ENCODE measurements at regions not wholly inside any gene's neighbourhood (a gene's known extent, or its start where the extent isn't known, plus 50 kb on each side); places are given as distances from the start of the nearest gene placed in this dataset.

DNA sequence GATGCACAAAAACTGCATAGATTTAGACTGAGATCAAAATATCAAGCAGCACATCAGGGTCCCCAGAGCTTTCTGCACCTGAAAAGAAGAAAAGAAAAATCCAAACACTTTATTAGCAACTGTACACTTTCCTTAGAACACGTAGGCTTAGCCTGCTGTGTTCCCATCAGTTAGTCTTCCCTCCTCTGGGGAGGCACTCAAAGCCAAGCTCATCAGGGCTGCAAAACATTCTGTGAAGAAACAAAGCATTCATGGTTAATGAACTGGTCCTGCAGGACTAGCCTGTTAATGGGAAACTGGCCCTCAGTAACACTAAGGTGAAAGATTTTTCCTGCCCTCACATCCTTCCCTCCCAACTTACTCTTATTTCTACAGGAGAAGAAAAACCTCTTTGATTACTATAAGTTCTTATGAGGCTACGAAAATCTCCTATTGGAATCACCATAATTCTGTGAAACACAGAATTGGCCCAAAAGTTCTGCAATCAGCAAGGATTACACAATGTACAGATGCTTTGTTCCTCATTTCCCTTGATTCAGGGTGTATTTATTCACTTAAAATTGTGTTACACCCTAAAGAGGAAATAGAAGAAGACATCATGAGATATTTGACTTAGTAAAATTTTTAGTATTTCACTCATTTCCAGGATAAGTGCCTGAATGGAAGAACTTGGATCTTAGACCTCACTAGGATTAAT, 901.0 kb upstream of the MAP3K7 start:
- no peak for DNase-seq

DNA sequence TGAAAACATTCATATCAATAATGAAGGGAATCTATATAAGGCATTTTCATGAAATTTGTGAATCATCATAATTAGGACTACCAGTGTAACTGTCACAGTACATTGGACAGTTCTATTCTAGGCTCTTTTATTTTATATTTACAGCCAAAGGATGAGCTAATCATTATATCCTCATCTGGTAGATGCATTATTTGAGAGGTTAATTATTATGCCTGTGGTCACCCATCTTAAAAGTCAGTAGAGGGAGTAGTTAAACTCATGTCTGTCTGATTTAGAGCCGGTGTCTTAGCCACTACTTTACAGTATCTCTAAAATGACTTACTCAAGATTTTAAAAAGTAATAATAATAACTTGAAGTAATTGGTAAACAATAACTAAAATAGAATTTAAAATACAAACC, 899.3 kb upstream of the MAP3K7 start:
- no peak for DNase-seq

DNA sequence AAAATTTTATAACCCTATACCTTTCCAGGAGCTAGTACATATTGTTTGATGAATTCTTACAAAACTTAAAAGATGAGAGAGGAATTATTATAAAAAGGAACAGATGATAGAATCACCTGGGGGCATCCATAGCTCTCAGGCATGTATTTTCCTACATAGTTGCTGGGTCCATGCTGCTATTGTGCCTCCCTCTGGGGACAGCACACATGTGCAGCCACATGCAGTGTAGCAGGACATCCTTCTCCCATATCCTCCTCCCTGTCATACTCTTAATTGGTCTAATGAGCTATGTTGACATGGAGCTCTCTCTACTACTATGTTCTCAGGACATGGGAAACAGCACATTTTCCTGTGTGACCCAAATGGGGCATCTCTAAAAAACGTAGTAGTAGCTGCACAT, 898.2 kb upstream of the MAP3K7 start:
- DNase-seq: no peak

DNA sequence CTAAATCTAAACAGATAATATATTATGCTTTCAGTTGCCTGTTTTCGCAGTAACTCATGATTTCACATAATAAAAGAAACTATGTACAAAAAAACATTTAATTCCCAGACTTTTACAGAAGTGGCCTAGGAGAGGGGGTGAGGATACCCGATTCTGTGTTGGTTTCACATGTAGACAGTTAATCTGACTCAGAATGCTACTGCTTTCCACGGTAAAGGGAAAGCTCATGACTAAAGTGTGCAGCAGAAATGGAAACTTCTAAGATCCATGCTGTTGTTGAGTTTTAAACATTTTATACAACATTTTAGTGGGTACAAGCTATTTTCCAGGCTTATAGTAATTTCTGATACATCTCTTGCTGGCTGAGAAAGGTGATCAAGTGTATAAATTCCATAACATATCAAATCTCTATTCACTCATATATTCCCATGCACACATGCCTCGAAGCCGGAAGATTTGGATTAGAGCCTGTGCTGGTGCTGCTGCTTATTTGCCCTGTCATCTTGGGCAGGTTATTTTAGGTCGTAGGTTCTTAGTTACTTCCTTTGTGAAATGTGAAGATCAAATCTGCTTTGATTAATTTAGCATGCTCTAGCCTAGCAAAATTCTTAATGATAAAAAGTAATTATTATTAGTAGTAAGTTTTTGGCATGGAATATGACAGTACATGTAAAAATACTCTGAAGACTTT, 896.7 kb upstream of the MAP3K7 start:
- no peak for DNase-seq

DNA sequence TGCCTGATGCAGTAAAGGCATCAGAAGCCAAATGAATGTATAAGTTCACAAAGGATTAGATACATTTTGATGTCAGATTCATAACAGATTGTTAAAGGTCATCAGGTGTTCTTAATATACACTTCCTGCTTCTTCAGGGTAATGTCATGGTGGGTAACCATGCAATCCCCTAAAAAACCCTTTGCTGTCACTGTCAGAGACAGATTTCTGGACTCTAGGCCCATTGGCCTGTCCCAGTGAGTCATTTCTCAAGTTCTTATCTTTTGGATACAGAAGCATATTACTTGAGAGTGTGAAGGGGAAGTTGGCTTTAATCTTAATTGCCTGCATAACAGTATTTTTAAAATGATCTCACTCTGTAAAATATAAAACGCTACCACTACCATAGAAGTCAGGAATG, 895.6 kb upstream of the MAP3K7 start:
- no peak for DNase-seq

DNA sequence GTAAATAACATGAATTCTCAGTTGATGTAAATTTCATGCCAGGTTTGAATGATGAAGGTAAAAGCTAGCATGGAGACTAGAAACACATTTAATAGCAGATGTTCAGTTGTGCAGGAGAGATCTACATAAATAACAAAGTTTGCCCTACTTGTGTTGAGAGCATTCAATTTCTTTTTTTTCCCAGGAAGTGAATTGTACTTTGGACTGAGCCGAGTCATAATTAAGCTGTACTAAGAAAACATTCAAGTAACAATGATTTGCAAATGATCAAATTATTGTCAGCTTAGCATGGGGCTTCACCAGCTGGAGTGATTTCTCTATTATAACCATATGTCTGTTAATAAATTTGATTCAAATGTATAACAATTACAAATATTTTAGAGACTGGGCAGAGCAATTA, 893.5 kb upstream of the MAP3K7 start:
- DNase-seq: no peak

DNA sequence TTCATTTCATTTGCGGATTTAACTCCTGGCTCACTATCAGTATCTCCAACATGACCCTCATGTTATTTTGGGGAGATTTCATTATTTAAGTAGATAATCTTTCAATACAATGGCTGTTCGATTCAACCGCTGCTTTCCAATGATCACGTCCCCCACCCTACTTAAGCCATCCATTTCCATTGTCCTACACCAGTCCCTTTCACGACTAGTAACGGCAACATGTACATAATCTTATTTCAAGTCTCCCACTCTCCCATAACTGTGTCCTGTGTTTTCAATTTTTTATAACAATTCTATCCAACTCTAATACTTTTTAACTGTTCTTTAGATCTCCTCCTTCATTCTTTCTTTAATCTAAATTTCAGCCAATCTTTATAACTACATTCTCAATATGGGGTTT, 890.8 kb upstream of the MAP3K7 start:
- no peak for DNase-seq

DNA sequence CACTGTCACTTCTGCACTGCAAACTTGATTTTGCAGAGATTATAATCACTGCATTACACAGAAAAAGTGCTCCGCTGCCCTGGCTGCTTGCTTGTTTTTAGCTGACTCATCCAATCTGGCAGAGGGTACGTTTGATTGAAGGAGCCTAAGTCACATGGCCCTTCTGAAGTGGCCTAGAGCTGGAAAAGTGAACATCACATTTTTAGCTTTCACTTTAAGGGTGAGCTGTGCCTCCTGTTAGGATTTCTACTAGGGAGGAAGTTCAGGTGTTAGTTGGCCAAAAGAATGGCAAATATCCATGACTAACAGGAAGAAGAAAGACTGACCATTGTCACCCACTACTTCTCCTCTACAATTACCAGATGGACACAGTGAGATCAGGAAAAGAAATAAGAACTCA, 889.1 kb upstream of the MAP3K7 start:
- no peak for DNase-seq

DNA sequence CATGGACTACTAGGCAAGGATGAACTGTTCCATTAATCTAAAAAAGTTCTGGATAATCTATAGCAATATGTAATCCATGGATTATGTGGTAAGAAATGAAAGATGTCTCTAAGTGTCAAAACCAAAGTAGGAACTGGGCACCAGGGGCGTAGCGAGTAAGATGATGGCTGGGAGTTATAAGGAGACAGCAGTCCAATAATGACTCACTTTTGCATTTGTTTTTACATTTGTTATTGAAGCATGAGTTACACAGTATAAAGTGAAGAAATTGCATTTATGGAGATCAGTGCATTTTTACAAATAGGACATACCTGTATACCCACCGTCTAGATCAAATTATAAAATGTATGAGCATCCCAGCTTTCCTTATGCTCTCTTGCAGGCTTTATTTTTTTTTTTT, 878.5 kb upstream of the MAP3K7 start:
- DNase-seq: no peak

DNA sequence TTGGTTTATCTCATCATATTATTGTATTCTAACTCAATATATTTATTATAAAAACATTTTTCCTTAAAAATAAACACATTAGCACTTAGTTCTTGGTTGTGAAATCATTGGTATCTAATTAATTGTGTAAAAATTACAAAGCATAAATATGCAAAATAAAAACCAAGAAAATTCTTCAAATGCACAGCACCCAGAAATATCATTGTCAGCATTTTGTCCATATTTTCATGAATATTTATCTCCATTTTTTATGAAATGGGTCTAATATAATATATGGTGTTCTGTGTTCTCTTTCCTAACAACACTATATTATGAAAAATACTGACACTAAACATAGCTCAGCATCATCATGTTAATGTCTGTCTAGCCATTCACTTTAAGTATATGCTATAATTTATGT, 877.8 kb upstream of the MAP3K7 start:
- DNase-seq: no peak

DNA sequence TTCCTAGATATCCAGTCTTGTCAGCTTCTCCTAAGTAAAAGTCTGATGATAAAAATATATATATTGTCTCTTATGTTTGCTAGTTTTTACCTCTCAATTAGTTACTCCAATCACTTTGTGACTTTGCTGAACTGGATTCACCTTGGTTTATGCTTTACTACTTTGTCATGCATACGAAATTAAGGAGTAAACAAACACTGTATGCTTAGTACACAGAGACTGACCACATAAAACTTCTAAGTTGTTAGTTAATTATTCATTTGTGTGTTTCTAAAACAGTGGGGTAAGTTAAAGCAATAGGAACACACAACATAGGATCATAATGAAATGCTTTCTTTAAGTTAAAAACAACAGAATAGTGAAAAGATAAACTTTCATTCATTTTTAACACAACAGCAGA, 877.3 kb upstream of the MAP3K7 start:
- DNase-seq: no peak

DNA sequence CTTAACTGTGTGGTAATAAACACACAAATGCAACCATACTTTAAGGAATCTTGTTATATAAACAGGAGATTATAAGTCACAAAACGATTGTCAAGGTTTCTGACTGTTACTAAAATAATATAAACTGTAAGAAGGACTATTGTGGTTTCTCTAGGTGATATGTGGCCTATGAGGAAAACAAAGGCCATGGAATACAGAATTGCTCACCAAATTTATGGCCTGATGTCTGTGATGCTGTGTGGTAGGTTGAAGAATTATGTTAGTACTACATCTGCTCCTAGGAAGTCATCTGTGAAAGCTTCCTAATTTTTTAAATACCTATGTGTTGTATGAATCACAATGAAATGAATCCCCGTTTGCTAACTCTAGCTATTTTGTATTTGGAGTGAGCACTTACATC, 875.4 kb upstream of the MAP3K7 start:
- DNase-seq: no peak

DNA sequence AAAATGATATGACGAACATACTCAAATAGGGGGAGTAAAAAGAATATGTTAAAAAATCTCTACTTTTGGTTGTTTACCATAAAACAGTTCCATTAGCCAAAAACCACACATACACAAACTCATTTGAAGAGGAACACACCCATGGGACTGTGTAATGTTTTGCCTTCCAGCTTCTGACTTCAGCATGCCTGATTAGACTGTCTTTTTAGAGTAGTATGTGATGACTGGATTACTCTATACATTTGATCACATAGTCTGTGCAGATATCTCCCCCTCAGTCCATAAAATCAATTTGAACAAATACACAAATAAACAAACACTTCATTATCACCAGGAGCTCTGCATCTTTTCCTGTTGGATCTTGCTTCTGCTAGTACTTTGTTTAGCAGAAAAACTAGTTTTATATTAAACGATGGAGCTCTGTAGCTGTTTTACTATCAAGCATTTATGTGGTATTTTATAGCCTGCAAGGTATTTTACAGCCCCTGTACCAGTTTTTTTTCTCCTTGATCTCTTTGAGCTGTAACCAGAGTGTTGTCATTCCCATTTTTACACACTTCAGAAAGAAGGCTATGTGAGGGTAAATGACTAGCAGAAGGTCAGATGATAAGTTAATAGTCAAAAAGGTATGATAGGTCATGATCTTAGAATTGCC, 866.5 kb upstream of the MAP3K7 start:
- no peak for DNase-seq

DNA sequence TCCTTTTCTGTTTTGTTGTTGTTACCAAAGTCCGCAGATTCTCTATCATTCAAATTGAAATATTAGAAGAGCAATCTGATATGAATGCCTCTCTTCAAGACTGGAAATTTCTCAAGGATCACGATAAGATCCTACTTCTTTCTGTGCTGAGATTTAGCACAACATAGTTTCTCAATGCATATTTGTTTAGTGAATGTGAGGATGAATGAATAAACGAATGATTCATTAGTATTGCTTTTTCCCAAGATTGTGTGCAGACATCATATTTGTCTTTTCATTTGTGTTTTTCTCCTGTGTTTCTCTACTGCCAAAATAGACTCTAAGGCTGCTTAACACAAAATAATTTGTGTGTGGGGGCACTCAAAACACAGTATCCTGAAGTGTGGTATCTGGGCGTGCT, 862.7 kb upstream of the MAP3K7 start:
- DNase-seq: no peak

DNA sequence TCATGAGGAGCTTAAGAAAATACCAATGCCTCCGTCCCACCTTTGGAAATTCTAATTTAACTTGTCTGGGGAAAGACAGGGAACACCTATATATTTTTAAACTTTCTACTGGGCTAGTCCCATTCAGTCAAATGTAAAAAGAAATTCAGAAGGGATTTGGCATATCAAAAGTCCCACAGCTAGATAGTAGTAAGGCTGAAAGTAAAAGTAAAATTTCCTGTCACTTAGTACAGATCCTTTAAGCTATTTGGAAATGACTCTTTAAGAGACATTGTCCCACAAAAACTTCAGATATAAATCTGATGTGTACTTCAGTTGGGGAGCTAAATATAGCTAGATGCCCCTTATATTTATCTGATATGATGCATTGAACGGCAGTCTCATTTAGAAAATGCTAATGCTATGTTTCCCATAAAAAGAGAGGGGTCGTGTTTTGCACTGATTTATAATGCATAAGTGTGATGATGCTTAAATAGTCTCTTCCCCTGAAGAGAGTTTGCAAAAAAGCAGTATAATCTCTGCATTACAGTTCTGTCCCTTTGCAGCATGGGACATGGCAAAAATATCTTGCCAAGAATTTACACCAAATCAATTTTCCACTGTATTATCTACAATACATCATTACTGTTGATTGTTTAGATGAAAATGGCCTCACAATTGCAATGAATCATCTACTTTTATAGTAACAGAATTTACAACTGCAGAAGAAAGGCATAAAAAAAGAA, 860.8 kb upstream of the MAP3K7 start:
- no peak for DNase-seq

DNA sequence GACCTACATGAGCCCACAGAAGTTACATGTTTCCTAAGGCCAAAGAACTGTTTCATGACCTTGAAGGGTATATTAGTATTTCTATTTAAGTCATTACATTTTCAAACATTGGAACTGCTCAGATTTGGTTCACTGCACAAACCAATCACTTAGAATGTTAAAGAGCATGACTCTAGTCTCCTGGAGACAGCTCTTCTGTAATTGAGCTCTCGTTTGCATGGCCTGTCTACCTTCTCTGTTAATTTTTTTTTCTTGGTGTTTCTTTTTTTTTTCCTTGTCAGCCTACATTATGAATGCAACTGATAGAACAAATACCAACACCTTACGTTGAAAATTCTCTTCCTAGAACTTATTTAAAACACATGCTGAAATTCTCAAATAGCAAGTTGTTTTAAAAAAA, 860.2 kb upstream of the MAP3K7 start:
- DNase-seq: no peak

DNA sequence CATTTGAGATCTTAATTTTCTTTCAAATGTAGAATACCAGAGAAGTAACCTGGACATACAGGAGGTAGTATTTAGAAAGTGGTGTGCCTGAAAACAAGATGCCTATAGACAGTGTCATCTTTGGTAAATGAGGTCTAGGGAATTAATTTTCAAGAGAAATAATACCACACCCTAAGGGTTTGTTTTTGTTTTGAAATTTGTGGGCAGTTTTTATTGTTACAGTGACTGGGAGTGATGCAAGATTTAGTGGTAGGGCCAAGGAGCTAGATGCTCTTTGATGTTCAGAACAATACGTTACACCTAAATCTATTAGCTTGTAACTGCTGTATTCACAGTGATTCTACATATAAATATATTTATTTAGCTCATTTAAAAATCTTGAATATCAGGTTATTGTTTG, 856.5 kb upstream of the MAP3K7 start:
- DNase-seq: no peak

DNA sequence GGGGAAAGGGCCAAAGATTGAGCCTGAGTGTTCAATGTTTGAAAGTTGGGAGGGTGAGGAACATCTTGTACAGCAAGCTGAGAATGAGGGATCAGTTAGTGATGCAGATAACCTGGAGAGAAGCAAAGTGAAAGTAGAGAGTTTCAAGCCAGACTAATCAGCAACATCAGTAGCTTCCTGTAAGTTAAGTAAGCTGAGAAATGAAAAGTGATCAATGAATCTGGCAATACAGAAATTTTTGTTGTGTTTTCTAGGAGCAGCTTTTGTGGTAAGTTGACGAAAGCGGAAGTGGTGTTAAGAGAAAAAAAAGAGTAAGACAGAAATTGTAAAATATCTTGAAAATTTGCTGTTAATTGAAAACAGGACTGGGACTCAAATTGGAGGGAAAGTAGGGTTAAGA, 855.5 kb upstream of the MAP3K7 start:
- DNase-seq: no peak

DNA sequence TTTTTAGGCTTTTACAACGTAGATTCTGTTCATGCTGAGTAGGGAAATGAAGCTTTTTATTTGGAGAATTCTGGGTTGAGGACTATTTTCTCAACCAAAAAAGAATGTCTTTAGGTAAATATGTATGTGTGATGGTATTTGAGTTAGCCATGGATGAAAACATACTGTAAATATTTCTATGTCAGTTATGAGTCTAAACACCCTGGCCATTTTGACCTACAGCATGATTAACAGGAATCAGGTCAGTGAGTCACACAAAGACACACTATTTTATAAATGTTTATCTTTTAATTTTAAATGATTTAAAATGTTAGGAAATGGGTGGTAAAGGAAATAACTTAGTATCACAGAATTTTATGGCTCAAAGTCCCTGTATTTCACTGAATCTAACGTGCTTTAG, 851.7 kb upstream of the MAP3K7 start:
- DNase-seq: no peak

DNA sequence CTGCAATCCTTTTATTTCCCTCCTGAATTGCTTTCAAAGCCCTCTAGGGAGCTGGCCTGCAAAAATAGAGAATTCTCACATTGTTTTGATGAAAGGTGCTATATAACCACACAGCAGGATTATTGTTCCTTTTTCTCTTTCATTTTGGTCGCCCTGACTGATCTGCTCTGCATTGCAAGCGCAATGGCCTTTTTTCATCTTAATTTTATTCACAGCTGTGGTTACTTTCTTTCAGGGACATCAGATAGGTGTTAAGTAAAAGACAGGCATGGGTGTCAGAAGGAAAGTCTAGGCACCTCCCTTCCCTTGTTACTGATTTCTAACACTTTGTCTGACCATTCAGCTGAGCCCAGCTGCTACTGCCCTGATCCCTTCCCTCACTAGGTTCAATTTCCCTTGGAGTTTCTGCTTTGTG, 850.5 kb upstream of the MAP3K7 start:
- no peak for DNase-seq

DNA sequence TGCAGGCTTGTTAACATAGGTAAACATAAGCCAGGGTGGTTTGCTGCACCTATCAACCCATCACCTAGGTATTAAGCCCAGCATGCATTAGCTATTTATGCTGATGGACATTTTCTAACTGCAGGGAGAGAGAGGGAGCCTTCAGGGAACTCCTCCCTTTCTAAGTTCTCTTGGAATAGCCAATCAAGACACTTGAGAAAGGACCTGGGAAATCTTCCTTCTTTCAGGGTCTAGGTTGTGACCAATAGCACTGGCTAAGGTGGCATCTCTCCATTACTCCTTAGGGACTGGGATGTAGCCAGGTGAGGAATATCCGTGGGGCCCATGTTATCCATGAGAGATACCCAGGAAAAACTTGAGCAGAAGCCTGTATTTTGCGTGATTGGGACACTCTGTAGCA, 849.6 kb upstream of the MAP3K7 start:
- no peak for DNase-seq

DNA sequence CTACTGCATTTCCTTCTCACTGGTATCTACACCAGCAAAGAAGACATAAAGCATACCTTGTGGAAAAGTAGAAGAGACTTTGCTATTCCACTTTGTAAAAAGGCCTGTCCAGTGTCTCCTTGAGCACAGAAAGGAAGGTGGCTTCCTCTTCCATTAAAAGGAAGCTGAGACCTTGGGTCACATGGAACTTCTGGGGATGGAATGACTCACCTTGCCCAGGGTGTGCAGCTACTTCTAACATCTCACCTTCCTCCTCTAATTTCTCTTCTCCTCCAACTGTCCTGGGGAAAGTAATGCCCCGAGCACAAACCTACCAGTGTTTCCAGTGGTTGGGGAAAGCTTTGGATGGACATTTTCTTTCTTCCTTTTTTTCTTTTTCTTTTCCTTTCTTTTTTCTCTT, 848.8 kb upstream of the MAP3K7 start:
- no peak for DNase-seq

DNA sequence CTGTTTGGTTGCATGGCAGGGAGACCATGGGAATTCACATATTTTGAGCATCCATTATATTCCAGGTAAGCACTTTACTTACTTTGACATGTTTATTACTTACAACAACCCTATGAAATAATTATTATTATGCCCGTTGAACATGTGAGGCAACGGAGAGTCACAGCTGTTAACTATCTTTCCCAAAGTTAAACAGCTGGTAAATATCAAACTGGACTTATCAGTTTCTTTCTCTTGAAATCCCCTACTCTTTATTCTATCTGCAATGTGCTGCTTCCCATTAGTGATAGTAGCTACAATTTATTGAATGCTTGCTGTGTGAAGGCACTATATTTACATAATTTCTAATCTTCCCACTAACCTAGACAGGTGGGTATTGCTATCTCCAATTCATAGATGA, 847.7 kb upstream of the MAP3K7 start:
- DNase-seq: no peak
